Neural progenitor cell (in vitro differentiated cells): ENCODE measurements at regions not wholly inside any gene's neighbourhood (a gene's known extent, or its start where the extent isn't known, plus 50 kb on each side); places are given as distances from the start of the nearest gene placed in this dataset.

ENCODE experiments used
- EZH2 ChIP-seq: fragments of 200-600 bp; sonication (generic); IDR thresholded peaks from 2 replicates; pipeline ENCODE4 v1.6.1; 2017; ENCODE audit warnings: antibody characterized with exemption, mild to moderate bottlenecking, moderate library complexity
- TF ChIP-seq, protein P1 (sequence below): fragments of 200-600 bp; sonication (generic); IDR thresholded peaks from 2 replicates; pipeline ENCODE4 v1.5.1; 2017; ENCODE audit warnings: antibody characterized with exemption, mild to moderate bottlenecking

DNA sequence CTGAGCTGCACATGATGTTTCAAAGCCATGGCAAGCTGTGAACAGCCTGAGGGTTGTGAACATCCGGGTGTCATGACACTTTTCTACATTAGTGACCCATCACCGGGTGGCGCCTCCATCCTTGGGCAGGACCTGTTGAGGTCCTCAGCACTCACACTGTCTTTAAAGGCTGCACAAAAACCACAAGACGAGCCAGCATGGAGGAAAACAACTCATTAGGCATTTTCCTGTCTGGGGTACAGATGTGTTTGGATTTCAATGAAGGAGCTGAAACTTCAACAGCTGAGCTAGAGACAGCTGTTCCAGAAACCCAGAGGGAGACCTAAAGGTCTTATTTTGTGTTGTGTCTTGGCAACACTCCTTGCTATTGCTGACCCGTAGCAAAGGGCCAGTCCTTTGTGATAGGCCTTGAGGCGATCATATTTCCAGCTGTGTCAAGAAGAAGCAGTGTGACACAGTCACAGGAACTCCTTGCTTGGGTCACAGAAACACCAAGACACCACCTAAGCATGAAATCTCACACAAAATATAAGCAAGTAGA, 151.8 kb upstream of the VLDLR start:
- TF ChIP-seq, protein P1, sequence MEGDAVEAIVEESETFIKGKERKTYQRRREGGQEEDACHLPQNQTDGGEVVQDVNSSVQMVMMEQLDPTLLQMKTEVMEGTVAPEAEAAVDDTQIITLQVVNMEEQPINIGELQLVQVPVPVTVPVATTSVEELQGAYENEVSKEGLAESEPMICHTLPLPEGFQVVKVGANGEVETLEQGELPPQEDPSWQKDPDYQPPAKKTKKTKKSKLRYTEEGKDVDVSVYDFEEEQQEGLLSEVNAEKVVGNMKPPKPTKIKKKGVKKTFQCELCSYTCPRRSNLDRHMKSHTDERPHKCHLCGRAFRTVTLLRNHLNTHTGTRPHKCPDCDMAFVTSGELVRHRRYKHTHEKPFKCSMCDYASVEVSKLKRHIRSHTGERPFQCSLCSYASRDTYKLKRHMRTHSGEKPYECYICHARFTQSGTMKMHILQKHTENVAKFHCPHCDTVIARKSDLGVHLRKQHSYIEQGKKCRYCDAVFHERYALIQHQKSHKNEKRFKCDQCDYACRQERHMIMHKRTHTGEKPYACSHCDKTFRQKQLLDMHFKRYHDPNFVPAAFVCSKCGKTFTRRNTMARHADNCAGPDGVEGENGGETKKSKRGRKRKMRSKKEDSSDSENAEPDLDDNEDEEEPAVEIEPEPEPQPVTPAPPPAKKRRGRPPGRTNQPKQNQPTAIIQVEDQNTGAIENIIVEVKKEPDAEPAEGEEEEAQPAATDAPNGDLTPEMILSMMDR, result peak; percentile 30
- TF ChIP-seq EZH2, result no peak
